GM12873 (cell line): ENCODE measurements at regions not wholly inside any gene's neighbourhood (a gene's known extent, or its start where the extent isn't known, plus 50 kb on each side); places are given as distances from the start of the nearest gene placed in this dataset.

Source experiments
- TF ChIP-seq, protein P1 (sequence below): IDR thresholded peaks from 2 replicates; pipeline ENCODE4 v1.5.1; 2012; ENCODE audit warnings: low read depth, mild to moderate bottlenecking, moderate library complexity, low read length, control low read depth; ENCODE audit not compliant: insufficient read depth; ENCODE audit errors: missing control alignments

DNA sequence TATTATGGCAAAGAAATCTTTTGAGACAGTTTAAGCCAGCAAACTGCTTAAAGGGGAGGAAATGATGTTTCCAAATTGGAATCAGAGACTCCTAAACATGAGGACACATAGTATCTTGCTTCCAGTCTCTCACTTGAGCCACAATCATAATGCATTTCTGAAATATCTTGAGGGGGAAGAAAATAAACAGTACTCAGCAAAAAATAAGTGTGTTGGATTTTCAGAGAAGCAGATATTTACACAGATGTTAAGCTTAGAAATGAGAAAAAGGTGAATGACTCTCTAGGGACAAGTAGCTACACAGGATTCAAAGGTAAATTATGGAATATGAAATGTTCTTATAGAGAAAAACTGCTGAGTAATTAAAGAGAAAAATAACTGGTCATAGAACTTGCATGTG is 1583.6 kb downstream of the CDH8 start:
- TF ChIP-seq, protein P1, sequence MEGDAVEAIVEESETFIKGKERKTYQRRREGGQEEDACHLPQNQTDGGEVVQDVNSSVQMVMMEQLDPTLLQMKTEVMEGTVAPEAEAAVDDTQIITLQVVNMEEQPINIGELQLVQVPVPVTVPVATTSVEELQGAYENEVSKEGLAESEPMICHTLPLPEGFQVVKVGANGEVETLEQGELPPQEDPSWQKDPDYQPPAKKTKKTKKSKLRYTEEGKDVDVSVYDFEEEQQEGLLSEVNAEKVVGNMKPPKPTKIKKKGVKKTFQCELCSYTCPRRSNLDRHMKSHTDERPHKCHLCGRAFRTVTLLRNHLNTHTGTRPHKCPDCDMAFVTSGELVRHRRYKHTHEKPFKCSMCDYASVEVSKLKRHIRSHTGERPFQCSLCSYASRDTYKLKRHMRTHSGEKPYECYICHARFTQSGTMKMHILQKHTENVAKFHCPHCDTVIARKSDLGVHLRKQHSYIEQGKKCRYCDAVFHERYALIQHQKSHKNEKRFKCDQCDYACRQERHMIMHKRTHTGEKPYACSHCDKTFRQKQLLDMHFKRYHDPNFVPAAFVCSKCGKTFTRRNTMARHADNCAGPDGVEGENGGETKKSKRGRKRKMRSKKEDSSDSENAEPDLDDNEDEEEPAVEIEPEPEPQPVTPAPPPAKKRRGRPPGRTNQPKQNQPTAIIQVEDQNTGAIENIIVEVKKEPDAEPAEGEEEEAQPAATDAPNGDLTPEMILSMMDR = no peak

DNA sequence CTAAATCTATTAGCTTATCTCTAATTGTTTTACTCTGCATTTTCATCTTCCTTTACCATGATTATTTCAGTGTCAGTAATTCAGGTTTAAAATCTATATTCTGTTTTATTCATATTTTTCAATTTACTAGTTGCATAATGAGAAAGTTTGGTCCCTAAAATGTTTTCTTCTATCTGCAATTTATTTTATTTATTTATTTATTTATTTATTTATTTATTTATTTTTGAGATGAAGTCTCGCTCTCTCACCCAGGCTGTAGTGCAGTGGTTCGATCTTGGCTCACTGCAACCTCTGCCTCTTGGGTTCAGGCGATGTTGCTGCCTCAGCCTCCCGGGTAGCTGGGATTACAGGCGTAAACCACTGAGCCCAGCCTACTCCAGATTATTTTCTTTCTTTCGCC is 1597.3 kb downstream of the CDH8 start:
- TF ChIP-seq, protein P1 = no peak

DNA sequence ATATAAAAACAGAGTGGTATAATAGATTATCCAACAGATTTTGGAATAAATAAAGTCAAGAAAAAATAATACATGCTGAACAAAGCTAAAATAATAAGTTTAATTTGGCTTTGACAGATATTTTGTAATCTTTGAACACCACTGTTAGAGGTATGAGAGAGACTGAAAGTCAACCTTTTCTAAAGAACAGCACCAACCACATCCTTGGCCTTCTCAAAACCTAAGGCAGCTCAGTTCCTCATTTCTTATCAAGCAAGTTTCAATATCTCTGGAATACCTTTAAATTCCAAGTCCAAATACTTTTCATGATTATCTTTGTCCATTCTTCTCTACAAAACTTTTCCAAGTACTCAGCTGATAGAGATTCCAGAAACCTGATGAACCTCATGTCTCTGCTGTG is 1603.8 kb downstream of the CDH8 start:
- TF ChIP-seq, protein P1 = no peak

DNA sequence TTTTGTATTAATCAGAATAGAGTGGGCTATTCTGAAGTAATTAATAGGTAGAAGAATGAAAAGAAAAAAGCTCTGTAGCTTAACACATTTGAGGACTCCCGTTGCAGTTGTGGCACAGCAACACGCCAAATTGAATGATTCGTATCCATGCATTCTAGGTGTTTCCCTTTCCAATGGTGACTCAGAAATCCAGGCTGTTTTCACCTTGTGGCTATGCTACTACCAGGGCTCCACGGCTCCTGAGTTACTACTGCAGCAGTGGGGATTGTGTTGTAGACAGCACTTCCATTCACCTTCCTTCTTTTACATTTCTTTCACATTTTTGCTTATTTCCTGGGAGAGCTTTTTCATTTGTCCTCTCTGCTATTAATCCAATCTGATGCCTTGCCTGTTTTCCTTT is 1616.4 kb downstream of the CDH8 start:
- TF ChIP-seq, protein P1 = no peak

DNA sequence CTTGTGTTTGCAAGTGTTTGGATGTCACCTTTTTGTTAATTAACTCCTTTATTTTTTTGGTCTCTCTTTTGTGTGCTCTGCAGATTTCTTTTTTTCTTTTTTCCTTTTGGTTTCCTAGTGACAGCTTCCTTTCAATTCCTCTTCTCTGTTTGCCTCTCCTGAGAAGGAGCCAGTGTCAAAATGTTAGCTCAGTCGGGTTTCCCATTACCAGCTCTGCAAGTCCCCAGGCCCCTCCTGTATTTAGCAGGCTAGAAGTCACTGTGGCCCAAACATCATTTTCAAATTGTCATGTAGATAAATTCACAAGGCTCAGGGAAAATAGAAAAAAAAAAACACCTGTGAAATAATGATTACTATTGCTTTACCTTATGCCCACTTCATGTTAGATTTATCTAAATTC is 1621.6 kb downstream of the CDH8 start:
- TF ChIP-seq, protein P1 = no peak

DNA sequence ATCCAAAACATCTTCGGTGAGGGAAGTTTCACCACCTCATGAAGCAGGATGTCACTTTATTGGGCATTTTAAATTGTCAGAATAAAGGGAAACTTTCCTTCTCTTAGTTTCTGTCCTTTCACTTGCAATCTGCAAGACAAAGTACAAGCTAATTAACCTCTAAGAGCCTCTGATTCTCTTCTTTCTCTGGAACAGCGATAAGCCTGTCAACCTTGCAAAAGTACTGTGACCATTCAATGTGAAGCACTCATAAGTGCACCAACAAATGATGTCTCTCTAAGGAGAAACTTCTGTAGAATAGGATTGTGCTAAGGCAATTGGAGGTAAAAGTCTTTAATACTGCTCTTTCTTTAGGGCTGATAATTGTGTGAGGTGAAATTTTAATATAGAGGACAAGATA is 1622.3 kb downstream of the CDH8 start:
- TF ChIP-seq, protein P1 = no peak

DNA sequence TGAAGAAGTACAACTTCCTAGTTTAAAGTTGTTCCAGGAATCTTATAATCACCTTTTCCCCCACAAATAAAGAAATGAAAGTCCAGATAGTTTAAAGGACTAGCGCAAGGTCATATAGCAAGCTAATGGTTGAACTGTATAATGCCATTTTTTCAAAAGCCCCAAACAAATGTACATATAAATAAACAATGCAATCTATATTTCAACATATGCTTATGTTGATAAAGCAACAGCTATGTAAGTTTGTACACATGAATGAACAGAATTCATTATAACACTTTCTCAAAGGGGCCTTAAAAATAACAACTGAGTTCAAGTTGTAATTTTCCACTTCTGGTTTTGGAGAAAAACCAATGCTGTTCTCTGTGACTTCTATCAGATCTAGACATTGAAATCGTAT is 1628.6 kb downstream of the CDH8 start:
- TF ChIP-seq, protein P1 = no peak
